Osteocyte (in vitro differentiated cells): ENCODE measurements at regions not wholly inside any gene's neighbourhood (a gene's known extent, or its start where the extent isn't known, plus 50 kb on each side); places are given as distances from the start of the nearest gene placed in this dataset.

Source experiments
- DNase-seq: peaks from one replicate; pipeline ENCODE4 v3.0.0; 2021; ENCODE audit warnings: mixed read lengths; ENCODE audit not compliant: unreplicated experiment; ENCODE audit errors: extremely low spot score
- H3K27ac Mint-ChIP-seq: one replicate; pipeline ENCODE4 v1.8.0; 2021; ENCODE audit warnings: mild to moderate bottlenecking, mixed read lengths; ENCODE audit not compliant: unreplicated experiment
- H3K27me3 Mint-ChIP-seq: one replicate; pipeline ENCODE4 v1.8.0; 2021; ENCODE audit warnings: mixed read lengths; ENCODE audit not compliant: unreplicated experiment
- H3K36me3 Mint-ChIP-seq: one replicate; pipeline ENCODE4 v1.8.0; 2021; ENCODE audit warnings: mixed read lengths; ENCODE audit not compliant: unreplicated experiment
- H3K4me1 Mint-ChIP-seq: one replicate; pipeline ENCODE4 v1.8.0; 2021; ENCODE audit warnings: mixed read lengths; ENCODE audit not compliant: unreplicated experiment
- H3K4me3 Mint-ChIP-seq: one replicate; pipeline ENCODE4 v1.8.0; 2021; ENCODE audit warnings: mild to moderate bottlenecking, moderate library complexity, mixed read lengths; ENCODE audit not compliant: unreplicated experiment
- H3K9me3 Mint-ChIP-seq: one replicate; pipeline ENCODE4 v1.8.0; 2021; ENCODE audit warnings: mixed read lengths; ENCODE audit not compliant: unreplicated experiment
- TF ChIP-seq, protein P1 (sequence below): fragments of 200-600 bp; sonication (generic); IDR thresholded peaks from 2 replicates; pipeline ENCODE4 v1.5.0; 2021; ENCODE audit warnings: antibody characterized with exemption, mild to moderate bottlenecking, moderate library complexity

DNA sequence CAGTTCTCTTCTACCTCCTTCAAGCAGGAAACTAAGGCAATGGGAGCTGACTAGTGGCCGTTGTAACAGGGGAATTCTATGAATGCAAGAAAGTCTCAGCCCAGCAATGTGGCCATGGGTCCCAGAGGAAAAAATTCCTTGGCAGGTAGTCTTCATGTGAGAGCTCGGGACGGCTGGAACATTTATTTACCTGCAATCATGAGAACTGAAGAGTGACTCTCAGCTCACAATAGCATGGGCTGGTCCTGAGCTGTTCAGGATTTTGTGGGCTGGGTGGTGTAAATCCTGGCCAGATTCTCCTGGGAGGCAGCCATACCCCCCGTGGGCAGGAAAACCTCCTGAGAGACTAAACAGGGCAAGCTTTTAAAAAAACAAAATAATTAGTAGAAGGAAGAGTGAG is 330.3 kb upstream of the CTNNB1 start:
- no peak overlapping the region for H3K27ac Mint-ChIP-seq
- H3K4me1 Mint-ChIP-seq, result no peaks in the 10 kb centered on the region
- no peak overlapping the region for H3K4me3 Mint-ChIP-seq
- TF ChIP-seq, protein P1, sequence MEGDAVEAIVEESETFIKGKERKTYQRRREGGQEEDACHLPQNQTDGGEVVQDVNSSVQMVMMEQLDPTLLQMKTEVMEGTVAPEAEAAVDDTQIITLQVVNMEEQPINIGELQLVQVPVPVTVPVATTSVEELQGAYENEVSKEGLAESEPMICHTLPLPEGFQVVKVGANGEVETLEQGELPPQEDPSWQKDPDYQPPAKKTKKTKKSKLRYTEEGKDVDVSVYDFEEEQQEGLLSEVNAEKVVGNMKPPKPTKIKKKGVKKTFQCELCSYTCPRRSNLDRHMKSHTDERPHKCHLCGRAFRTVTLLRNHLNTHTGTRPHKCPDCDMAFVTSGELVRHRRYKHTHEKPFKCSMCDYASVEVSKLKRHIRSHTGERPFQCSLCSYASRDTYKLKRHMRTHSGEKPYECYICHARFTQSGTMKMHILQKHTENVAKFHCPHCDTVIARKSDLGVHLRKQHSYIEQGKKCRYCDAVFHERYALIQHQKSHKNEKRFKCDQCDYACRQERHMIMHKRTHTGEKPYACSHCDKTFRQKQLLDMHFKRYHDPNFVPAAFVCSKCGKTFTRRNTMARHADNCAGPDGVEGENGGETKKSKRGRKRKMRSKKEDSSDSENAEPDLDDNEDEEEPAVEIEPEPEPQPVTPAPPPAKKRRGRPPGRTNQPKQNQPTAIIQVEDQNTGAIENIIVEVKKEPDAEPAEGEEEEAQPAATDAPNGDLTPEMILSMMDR, result no peak
- no peak for DNase-seq
- H3K27me3 Mint-ChIP-seq, result peaks cover 3% of the 10 kb centered on the region
- no peaks in the 10 kb centered on the region for H3K36me3 Mint-ChIP-seq
- no peaks in the 10 kb centered on the region for H3K9me3 Mint-ChIP-seq

DNA sequence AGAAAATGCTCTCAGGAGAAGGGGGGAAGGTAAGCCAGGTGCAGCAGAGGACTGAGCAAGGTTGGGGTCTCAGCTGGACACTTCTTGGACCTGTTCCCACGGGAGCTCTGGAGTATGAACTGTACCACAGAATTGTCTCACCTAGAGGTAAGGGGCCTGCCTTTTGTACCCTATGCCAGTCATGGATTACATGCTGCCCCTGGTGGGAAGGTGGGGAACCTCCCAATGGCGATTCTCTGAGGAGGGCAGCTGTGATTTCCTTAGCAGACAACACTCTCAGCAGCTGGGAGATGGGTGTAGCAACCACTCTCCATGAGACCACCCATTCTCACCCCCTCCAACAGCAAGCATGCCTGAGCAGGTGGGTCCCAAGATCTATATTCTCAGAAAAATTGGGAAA is 329.4 kb upstream of the CTNNB1 start:
- Mint-ChIP-seq H3K4me1 (no peaks in the 10 kb centered on the region), H3K27ac (no peak overlapping the region)

DNA sequence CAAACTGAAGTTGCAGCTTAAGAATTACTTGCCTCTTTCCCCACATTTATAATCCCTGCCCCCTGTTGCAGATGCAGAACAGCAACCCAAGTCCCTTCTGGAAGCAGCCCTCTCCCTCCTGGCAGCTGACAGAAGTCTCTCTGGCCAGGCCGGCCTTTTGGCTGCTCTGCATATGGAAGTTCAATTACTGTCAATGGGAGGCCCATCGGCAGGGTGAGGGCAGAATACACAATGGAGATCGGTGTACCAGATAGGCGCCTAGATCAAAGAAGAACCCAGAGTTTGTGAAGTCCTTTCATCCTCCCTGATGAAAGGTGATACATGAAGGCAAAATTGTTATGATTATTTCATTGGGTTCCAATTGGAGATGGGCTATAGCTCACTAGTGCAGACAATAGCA is 327.9 kb upstream of the CTNNB1 start:
- TF ChIP-seq, protein P1, result no peak
- Mint-ChIP-seq H3K4me1 (no peaks in the 10 kb centered on the region), H3K27me3 (peaks cover 3% of the 10 kb centered on the region)

More for the DNA sequence above, 329.4 kb upstream of the CTNNB1 start:
- DNase-seq, result no peak
- Mint-ChIP-seq H3K9me3 (no peaks in the 10 kb centered on the region), H3K36me3 (no peaks in the 10 kb centered on the region), H3K4me3 (no peak overlapping the region), H3K27me3 (peaks cover 3% of the 10 kb centered on the region)
- TF ChIP-seq, protein P1, result no peak

DNA sequence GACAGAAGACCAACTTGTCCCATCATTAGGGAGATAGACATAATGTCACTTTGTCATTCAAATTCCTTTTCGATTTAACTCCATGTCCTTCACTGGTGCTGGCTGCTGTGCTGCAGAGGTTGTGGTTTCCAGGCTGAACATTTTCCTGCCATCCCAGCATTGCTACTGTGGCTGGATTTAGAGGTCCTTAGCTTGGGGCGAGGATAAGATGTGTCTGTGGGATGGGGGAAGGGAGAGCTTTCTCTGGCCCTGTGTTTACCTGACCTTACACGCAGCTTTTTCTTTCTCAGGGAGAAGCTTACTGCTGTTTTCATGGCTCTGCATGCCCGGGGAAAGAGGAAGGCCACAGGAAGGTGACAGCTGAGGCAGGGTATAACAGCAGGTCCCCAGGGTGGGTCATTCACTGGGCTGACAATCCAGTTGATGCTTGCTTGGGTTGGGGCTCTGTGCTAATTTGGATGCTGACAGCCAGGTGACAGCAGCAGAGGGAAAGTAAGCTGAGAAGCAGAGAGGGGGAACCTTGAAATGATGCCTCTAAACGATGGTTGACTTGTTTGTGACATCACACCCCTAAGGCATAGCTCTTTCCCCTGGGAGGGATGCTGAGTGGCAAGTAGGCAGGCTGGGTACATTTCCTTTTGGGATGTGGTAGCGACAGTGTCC is 326.9 kb upstream of the CTNNB1 start:
- Mint-ChIP-seq H3K4me3 (no peak overlapping the region), H3K36me3 (no peaks in the 10 kb centered on the region), H3K4me1 (peaks cover 4% of the 10 kb centered on the region), H3K9me3 (no peaks in the 10 kb centered on the region), H3K27ac (no peak overlapping the region), H3K27me3 (peaks cover 3% of the 10 kb centered on the region)
- no peak for DNase-seq
- TF ChIP-seq, protein P1, result no peak

More for the DNA sequence above, 327.9 kb upstream of the CTNNB1 start:
- no peak for DNase-seq
- Mint-ChIP-seq H3K9me3 (no peaks in the 10 kb centered on the region), H3K4me3 (no peak overlapping the region), H3K27ac (no peak overlapping the region), H3K36me3 (no peaks in the 10 kb centered on the region)

DNA sequence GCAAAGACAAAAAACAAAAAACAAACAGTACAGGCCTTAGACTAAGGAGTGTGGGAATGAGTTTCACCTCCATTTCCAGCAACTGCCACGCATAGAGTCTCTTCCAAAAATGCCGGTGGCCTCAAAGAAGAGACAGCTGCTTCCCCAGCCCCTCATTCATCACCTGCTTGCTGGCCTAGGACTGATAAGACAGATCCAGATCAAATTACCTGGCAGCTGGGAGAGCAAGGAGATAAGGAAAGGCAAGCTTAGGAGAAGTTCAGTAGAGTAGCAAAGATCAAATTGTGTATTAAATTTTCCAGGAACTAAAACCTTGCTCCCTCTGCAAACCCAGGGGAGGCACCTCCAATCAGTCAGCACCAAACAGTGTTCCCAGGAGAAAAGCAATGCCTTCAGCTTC is 325.8 kb upstream of the CTNNB1 start:
- TF ChIP-seq, protein P1, result no peak
- H3K36me3 Mint-ChIP-seq, result no peaks in the 10 kb centered on the region
- H3K4me1 Mint-ChIP-seq, result peaks cover 11% of the 10 kb centered on the region
- H3K9me3 Mint-ChIP-seq, result no peaks in the 10 kb centered on the region
- H3K27ac Mint-ChIP-seq, result no peak overlapping the region
- peaks cover 3% of the 10 kb centered on the region for H3K27me3 Mint-ChIP-seq
- no peak overlapping the region for H3K4me3 Mint-ChIP-seq
- no peak for DNase-seq
